ENCODE measurements at regions not wholly inside any gene's neighbourhood (a gene's known extent, or its start where the extent isn't known, plus 50 kb on each side); places are given as distances from the start of the nearest gene placed in this dataset.

DNA sequence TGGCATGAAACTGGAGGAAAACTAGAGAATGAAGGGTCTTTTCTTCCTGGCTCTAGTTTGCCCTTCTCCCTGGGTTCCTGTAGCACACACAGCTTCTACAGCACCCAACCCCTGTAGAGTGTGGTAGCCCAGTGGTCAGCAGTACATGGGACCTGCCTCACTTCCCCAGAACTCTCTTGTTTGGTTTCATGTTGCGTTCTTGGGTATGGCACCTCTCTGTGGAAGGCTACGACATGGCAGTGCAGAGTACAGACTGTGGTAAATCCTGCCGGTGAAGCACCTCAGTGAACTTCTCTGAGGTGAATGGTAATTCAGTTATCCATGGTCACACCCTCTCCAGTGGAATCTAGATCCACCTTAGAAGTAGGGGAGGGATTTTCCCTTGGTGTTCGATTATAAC, 105.5 kb downstream of the TLR4 start:
- DNase-seq (ENCODE audit: low read depth in 1 of 2, low spot score in 1 of 2) = no peak

DNA sequence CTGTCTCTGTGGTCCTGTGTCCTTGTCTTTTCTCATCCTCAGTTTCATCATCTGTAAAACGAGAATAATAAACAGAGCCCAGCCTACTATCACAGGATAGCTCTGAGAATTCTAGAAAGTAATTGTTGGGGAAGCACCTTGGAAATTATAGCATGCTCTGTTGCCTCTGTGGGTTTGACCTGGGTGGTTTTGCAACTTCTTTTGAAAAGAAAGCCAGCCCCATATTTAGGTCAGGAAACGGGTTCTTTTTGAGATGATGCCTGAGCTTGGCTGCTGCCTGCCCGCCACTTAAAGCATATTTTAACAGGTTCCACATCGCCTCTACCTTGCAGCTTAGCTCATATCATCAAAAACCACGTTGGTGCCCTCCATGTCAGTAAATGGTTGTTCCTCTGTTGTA, 111.1 kb downstream of the TLR4 start:
- H3K4me3 ChIP-seq (replicated peaks; ENCODE audit: insufficient read depth, low read length) = no peak overlapping the region
- no peak overlapping the region for H3K27ac ChIP-seq (replicated peaks)
- TF ChIP-seq, protein P1, sequence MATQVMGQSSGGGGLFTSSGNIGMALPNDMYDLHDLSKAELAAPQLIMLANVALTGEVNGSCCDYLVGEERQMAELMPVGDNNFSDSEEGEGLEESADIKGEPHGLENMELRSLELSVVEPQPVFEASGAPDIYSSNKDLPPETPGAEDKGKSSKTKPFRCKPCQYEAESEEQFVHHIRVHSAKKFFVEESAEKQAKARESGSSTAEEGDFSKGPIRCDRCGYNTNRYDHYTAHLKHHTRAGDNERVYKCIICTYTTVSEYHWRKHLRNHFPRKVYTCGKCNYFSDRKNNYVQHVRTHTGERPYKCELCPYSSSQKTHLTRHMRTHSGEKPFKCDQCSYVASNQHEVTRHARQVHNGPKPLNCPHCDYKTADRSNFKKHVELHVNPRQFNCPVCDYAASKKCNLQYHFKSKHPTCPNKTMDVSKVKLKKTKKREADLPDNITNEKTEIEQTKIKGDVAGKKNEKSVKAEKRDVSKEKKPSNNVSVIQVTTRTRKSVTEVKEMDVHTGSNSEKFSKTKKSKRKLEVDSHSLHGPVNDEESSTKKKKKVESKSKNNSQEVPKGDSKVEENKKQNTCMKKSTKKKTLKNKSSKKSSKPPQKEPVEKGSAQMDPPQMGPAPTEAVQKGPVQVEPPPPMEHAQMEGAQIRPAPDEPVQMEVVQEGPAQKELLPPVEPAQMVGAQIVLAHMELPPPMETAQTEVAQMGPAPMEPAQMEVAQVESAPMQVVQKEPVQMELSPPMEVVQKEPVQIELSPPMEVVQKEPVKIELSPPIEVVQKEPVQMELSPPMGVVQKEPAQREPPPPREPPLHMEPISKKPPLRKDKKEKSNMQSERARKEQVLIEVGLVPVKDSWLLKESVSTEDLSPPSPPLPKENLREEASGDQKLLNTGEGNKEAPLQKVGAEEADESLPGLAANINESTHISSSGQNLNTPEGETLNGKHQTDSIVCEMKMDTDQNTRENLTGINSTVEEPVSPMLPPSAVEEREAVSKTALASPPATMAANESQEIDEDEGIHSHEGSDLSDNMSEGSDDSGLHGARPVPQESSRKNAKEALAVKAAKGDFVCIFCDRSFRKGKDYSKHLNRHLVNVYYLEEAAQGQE (IDR thresholded peaks at IDR 0.05; ENCODE audit: insufficient replicate concordance, low read depth) = no peak
- TF ChIP-seq POLR2AphosphoS5 (IDR thresholded peaks at IDR 0.05; ENCODE audit: low read depth) = no peak
- no peak for TF ChIP-seq GABPA (IDR thresholded peaks at IDR 0.05; ENCODE audit: low read depth)
- TF ChIP-seq, protein P2, sequence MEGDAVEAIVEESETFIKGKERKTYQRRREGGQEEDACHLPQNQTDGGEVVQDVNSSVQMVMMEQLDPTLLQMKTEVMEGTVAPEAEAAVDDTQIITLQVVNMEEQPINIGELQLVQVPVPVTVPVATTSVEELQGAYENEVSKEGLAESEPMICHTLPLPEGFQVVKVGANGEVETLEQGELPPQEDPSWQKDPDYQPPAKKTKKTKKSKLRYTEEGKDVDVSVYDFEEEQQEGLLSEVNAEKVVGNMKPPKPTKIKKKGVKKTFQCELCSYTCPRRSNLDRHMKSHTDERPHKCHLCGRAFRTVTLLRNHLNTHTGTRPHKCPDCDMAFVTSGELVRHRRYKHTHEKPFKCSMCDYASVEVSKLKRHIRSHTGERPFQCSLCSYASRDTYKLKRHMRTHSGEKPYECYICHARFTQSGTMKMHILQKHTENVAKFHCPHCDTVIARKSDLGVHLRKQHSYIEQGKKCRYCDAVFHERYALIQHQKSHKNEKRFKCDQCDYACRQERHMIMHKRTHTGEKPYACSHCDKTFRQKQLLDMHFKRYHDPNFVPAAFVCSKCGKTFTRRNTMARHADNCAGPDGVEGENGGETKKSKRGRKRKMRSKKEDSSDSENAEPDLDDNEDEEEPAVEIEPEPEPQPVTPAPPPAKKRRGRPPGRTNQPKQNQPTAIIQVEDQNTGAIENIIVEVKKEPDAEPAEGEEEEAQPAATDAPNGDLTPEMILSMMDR (IDR thresholded peaks at IDR 0.05; ENCODE audit: insufficient read depth, low read length) = no peak
- TF ChIP-seq SPI1 (IDR thresholded peaks at IDR 0.05; ENCODE audit: borderline replicate concordance, low read depth) = no peak
- no peaks in the 10 kb centered on the region for H3K27me3 ChIP-seq (ENCODE audit: insufficient read depth, poor library complexity, severe bottlenecking)
- DNase-seq (ENCODE audit: low read depth in 1 of 2, low spot score in 1 of 2) = no peak

More for the DNA sequence above, 105.5 kb downstream of the TLR4 start:
- TF ChIP-seq, protein P1 (IDR thresholded peaks at IDR 0.05; ENCODE audit: insufficient replicate concordance, low read depth) = no peak
- TF ChIP-seq SPI1 (IDR thresholded peaks at IDR 0.05; ENCODE audit: borderline replicate concordance, low read depth) (no peak), POLR2AphosphoS5 (IDR thresholded peaks at IDR 0.05; ENCODE audit: low read depth) (no peak)
- Histone ChIP-seq H3K27ac (replicated peaks) (no peak overlapping the region), H3K4me3 (replicated peaks; ENCODE audit: insufficient read depth, low read length) (no peak overlapping the region), H3K27me3 (ENCODE audit: insufficient read depth, poor library complexity, severe bottlenecking) (peaks cover 6% of the 10 kb centered on the region)

DNA sequence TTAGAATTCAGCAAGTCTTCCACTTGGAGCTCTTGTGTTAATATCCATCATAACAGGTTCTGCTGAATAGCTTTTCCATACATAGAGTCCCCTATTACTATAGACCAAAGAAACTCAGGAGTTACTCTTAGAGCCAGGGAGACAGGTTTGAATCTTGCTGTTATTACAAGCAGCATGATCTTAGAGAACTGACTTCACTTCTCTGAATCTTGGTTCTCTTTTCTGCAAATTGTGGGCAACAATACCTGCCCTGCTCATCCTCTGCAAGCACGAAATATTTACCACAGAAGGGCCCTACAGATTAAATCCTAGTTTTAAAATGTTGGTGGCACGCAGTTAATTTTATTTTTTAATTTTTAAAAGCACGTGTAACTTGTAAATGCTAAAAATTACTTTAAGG, 111.7 kb downstream of the TLR4 start:
- no peak for TF ChIP-seq GABPA (IDR thresholded peaks at IDR 0.05; ENCODE audit: low read depth)
- TF ChIP-seq POLR2AphosphoS5 (IDR thresholded peaks at IDR 0.05; ENCODE audit: low read depth) = no peak
- TF ChIP-seq, protein P2 (IDR thresholded peaks at IDR 0.05; ENCODE audit: insufficient read depth, low read length) = no peak
- TF ChIP-seq, protein P1 (IDR thresholded peaks at IDR 0.05; ENCODE audit: insufficient replicate concordance, low read depth) = no peak
- TF ChIP-seq SPI1 (IDR thresholded peaks at IDR 0.05; ENCODE audit: borderline replicate concordance, low read depth) = no peak
- H3K4me3 ChIP-seq (replicated peaks; ENCODE audit: insufficient read depth, low read length) = no peak overlapping the region
- no peak for DNase-seq (ENCODE audit: low read depth in 1 of 2, low spot score in 1 of 2)
- no peak overlapping the region for H3K27ac ChIP-seq (replicated peaks)
- no peaks in the 10 kb centered on the region for H3K27me3 ChIP-seq (ENCODE audit: insufficient read depth, poor library complexity, severe bottlenecking)

All from HL-60 (cell line).